ENCODE measurements at regions not wholly inside any gene's neighbourhood (a gene's known extent, or its start where the extent isn't known, plus 50 kb on each side); places are given as distances from the start of the nearest gene placed in this dataset.

DNA sequence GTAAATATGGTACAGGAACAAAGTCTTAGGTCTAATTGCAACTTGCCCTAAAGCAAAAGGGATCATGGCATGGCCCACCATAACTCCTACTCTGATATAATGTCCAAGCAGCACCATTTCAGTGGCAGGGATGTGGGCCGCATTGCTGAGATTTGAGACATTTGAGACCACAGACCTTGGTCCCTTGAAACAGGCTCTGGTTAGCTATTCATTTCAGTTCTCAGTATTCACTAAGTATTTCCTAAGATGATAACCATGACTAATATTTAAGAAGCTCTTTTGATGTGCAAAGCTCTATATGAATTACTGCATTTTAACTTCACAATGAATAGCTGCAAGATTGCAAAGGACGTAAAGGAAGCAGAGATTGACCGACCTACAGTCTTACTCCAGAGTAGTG lies 471.0 kb downstream of the SHISA9 start:
- TF ChIP-seq, protein P1, sequence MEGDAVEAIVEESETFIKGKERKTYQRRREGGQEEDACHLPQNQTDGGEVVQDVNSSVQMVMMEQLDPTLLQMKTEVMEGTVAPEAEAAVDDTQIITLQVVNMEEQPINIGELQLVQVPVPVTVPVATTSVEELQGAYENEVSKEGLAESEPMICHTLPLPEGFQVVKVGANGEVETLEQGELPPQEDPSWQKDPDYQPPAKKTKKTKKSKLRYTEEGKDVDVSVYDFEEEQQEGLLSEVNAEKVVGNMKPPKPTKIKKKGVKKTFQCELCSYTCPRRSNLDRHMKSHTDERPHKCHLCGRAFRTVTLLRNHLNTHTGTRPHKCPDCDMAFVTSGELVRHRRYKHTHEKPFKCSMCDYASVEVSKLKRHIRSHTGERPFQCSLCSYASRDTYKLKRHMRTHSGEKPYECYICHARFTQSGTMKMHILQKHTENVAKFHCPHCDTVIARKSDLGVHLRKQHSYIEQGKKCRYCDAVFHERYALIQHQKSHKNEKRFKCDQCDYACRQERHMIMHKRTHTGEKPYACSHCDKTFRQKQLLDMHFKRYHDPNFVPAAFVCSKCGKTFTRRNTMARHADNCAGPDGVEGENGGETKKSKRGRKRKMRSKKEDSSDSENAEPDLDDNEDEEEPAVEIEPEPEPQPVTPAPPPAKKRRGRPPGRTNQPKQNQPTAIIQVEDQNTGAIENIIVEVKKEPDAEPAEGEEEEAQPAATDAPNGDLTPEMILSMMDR (conservative IDR thresholded peaks at IDR 0.05; ENCODE audit: low read depth, low read length), result no peak
- TF ChIP-seq BHLHE40 (IDR thresholded peaks at IDR 0.05; ENCODE audit: low read depth, low read length), result no peak
- TF ChIP-seq POLR2A (IDR thresholded peaks at IDR 0.05; ENCODE audit: low read depth, low read length), result no peak
- no peak for TF ChIP-seq SMC3 (IDR thresholded peaks at IDR 0.05; ENCODE audit: low read depth, low read length)
- no peak for TF ChIP-seq CEBPB (IDR thresholded peaks at IDR 0.05; ENCODE audit: low read depth, low read length)
- TF ChIP-seq, protein P2, sequence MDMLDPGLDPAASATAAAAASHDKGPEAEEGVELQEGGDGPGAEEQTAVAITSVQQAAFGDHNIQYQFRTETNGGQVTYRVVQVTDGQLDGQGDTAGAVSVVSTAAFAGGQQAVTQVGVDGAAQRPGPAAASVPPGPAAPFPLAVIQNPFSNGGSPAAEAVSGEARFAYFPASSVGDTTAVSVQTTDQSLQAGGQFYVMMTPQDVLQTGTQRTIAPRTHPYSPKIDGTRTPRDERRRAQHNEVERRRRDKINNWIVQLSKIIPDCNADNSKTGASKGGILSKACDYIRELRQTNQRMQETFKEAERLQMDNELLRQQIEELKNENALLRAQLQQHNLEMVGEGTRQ (IDR thresholded peaks at IDR 0.05; ENCODE audit: low read depth, low read length), result no peak
- TF ChIP-seq RCOR1 (IDR thresholded peaks at IDR 0.05; ENCODE audit: insufficient replicate concordance, low read length), result no peak

Data from IMR-90 (cell line).